ENCODE measurements at regions not wholly inside any gene's neighbourhood (a gene's known extent, or its start where the extent isn't known, plus 50 kb on each side); places are given as distances from the start of the nearest gene placed in this dataset.

DNA sequence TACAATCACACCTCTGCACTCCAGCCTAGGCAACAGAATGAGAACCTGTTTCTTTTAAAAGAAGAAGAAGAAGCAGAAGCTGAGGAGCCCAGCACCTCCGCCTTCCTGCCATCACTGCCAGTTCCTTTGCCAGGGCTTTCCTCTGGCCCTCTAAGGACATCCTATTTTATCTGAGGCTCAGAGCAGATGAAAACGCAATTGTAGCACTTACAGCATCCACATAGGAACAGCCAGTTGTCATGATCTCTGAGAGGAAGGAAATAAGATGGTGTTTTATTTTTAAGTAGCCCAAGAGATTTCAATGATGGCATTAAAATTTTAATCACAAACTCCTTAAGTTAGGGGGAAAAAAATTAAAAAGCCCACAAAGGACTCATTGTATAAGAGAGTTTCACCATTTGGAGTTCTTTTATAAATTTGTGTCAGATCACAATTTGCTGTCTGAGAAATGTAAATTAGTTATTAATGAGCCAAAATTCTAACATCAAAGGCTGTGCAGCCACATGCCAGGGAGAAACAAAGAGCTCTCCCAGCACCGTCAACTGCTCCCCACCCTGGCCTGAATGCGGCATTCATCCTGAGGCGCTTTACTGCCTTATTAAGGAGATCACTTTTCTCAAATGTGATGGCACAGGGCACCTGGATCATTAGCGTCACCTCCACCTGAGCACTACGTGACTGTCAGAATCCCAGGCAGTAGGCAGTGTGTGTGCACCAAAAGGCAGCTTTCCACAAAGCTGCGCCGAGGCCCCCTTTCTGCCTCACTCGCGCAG is 393.0 kb downstream of the FOXO1 start:
- TF ChIP-seq, protein P1, sequence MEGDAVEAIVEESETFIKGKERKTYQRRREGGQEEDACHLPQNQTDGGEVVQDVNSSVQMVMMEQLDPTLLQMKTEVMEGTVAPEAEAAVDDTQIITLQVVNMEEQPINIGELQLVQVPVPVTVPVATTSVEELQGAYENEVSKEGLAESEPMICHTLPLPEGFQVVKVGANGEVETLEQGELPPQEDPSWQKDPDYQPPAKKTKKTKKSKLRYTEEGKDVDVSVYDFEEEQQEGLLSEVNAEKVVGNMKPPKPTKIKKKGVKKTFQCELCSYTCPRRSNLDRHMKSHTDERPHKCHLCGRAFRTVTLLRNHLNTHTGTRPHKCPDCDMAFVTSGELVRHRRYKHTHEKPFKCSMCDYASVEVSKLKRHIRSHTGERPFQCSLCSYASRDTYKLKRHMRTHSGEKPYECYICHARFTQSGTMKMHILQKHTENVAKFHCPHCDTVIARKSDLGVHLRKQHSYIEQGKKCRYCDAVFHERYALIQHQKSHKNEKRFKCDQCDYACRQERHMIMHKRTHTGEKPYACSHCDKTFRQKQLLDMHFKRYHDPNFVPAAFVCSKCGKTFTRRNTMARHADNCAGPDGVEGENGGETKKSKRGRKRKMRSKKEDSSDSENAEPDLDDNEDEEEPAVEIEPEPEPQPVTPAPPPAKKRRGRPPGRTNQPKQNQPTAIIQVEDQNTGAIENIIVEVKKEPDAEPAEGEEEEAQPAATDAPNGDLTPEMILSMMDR (IDR thresholded peaks at IDR 0.05), result no peak
- TF ChIP-seq POLR2A (IDR thresholded peaks at IDR 0.05) (no peak), EP300 (IDR thresholded peaks at IDR 0.05) (no peak)
